HEK293 (cell line): ENCODE measurements at regions not wholly inside any gene's neighbourhood (a gene's known extent, or its start where the extent isn't known, plus 50 kb on each side); places are given as distances from the start of the nearest gene placed in this dataset.

Experiments used
- CTCF ChIA-PET: fragments of 350-600 bp; formaldehyde crosslinking; extraction: SDS; loops from one replicate; lab custom pipeline; 2021; ENCODE audit warnings: antibody characterized with exemption; lab: Yijun Ruan, JAX
- POLR2A ChIA-PET: fragments of 300-600 bp; formaldehyde crosslinking; extraction: SDS; loops from one replicate; lab custom pipeline; 2020; ENCODE audit warnings: antibody characterized with exemption, inconsistent platforms; lab: Yijun Ruan, JAX
- H3K27ac ChIP-seq: fragments of 200-500 bp; sonication (Bioruptor generic); 2 replicates; pipeline ENCODE4 v1.5.1; 2014; ENCODE audit warnings: low read depth, low read length, control low read depth, inconsistent platforms; ENCODE audit errors: extremely low read depth
- H3K36me3 ChIP-seq, 2 experiments: fragments of 200-500 bp in 1 of 2; sonication (Bioruptor generic) in 1 of 2; 1 replicate in 1 of 2; 2 replicates in 1 of 2; pipeline ENCODE4 v1.5.1; 2014 to 2017; ENCODE audit warnings: inconsistent platforms in 2 of 2, low read length in 2 of 2; ENCODE audit not compliant: control insufficient read depth in 2 of 2, insufficient read depth in 1 of 2
- H3K4me1 ChIP-seq: fragments of 200-500 bp; sonication (Bioruptor generic); 2 replicates; pipeline ENCODE4 v1.5.1; 2014; ENCODE audit warnings: mild to moderate bottlenecking, low read length, inconsistent platforms; ENCODE audit not compliant: control insufficient read depth, insufficient read depth
- H3K4me3 ChIP-seq: 2 replicates; pipeline ENCODE4 v1.5.1; 2011; ENCODE audit warnings: low read depth, mild to moderate bottlenecking, control low read depth, low read length, moderate library complexity
- H3K9me3 ChIP-seq: fragments of 200-500 bp; sonication (Bioruptor generic); 2 replicates; pipeline ENCODE4 v1.5.1; 2014; ENCODE audit warnings: low read depth, low read length, inconsistent platforms; ENCODE audit not compliant: control insufficient read depth, insufficient read depth
- ATF2 ChIP-seq: fragments of 450-650 bp; formaldehyde crosslinking; IDR thresholded peaks from 2 replicates; pipeline ENCODE4 v1.5.1; 2016; ENCODE audit warnings: missing biosample characterization, missing genetic modification characterization, low read depth
- BCL11A ChIP-seq: fragments of 450-650 bp; formaldehyde crosslinking; IDR thresholded peaks from 2 replicates; pipeline ENCODE4 v1.5.1; 2016; ENCODE audit warnings: low read depth, missing biosample characterization, missing genetic modification characterization
- EGR2 ChIP-seq: fragments of 450-650 bp; formaldehyde crosslinking; IDR thresholded peaks from 2 replicates; pipeline ENCODE4 v1.5.1; 2016; ENCODE audit warnings: low read depth, missing biosample characterization, missing genetic modification characterization
- PBX3 ChIP-seq: sonication (generic); formaldehyde crosslinking; IDR thresholded peaks from 2 replicates; pipeline ENCODE4 v1.8.1; 2022; ENCODE audit warnings: mild to moderate bottlenecking, moderate library complexity, missing genetic modification reagents
- PRDM2 ChIP-seq: fragments of 450-650 bp; formaldehyde crosslinking; IDR thresholded peaks from 2 replicates; pipeline ENCODE4 v1.5.1; 2016; ENCODE audit warnings: missing biosample characterization, missing genetic modification characterization, borderline replicate concordance
- SP7 ChIP-seq: fragments of 450-650 bp; formaldehyde crosslinking; IDR thresholded peaks from 2 replicates; pipeline ENCODE4 v1.5.1; 2016; ENCODE audit warnings: missing biosample characterization, missing genetic modification characterization
- ZBTB10 ChIP-seq: fragments of 450-650 bp; formaldehyde crosslinking; IDR thresholded peaks from 2 replicates; pipeline ENCODE4 v1.5.1; 2016; ENCODE audit warnings: missing biosample characterization, missing genetic modification characterization
- ZBTB26 ChIP-seq: fragments of 450-650 bp; formaldehyde crosslinking; optimal IDR thresholded peaks from 2 replicates; pipeline ENCODE3; 2016; ENCODE audit warnings: missing biosample characterization, mild to moderate bottlenecking, missing genetic modification characterization
- ZBTB8A ChIP-seq: fragments of 450-650 bp; formaldehyde crosslinking; IDR thresholded peaks from 2 replicates; pipeline ENCODE4 v1.5.1; 2016; ENCODE audit warnings: missing biosample characterization, missing genetic modification characterization
- ZFP69B ChIP-seq: fragments of 450-650 bp; formaldehyde crosslinking; IDR thresholded peaks from 2 replicates; pipeline ENCODE4 v1.5.1; 2016; ENCODE audit warnings: missing biosample characterization, missing genetic modification characterization
- ZNF10 ChIP-seq: fragments of 450-650 bp; formaldehyde crosslinking; IDR thresholded peaks from 2 replicates; pipeline ENCODE4 v1.5.1; 2017; ENCODE audit warnings: missing biosample characterization, missing genetic modification characterization
- ZNF211 ChIP-seq: fragments of 450-650 bp; formaldehyde crosslinking; IDR thresholded peaks from 2 replicates; pipeline ENCODE4 v1.5.1; 2016; ENCODE audit warnings: low read depth, missing biosample characterization, missing genetic modification characterization
- ZNF404 ChIP-seq: fragments of 450-650 bp; formaldehyde crosslinking; IDR thresholded peaks from 2 replicates; pipeline ENCODE4 v1.5.1; 2017; ENCODE audit warnings: missing biosample characterization, missing genetic modification characterization
- ZNF660 ChIP-seq: fragments of 450-650 bp; IDR thresholded peaks from 2 replicates; pipeline ENCODE4 v1.5.1; 2018; ENCODE audit warnings: missing biosample characterization, mild to moderate bottlenecking, missing genetic modification characterization
- ZNF670 ChIP-seq: fragments of 450-650 bp; formaldehyde crosslinking; IDR thresholded peaks from 2 replicates; pipeline ENCODE4 v1.5.1; 2016; ENCODE audit warnings: missing biosample characterization, missing genetic modification characterization, low read depth
- ZNF692 ChIP-seq: fragments of 450-650 bp; formaldehyde crosslinking; IDR thresholded peaks from 2 replicates; pipeline ENCODE4 v1.5.1; 2016; ENCODE audit warnings: missing biosample characterization, missing genetic modification characterization
- ZNF785 ChIP-seq: fragments of 450-650 bp; formaldehyde crosslinking; IDR thresholded peaks from 2 replicates; pipeline ENCODE4 v1.5.1; 2016; ENCODE audit warnings: missing biosample characterization, missing genetic modification characterization
- ZNF830 ChIP-seq: fragments of 450-650 bp; IDR thresholded peaks from 2 replicates; pipeline ENCODE4 v1.5.0; 2018; ENCODE audit warnings: missing biosample characterization, missing genetic modification characterization, low read depth, mild to moderate bottlenecking, moderate library complexity
- ZSCAN4 ChIP-seq: fragments of 450-650 bp; formaldehyde crosslinking; IDR thresholded peaks from 2 replicates; pipeline ENCODE4 v1.5.1; 2017; ENCODE audit warnings: missing biosample characterization, missing genetic modification characterization

- no peak overlapping the region for H3K4me3 ChIP-seq
- TF ChIP-seq ATF2 (tag by site-specific recombination) (0 out of 2 replicates have a peak, but pooled peaks have one; percentile 26), ZNF692 (no peak)
- no peak overlapping the region for H3K27ac ChIP-seq
- no peaks in the 10 kb centered on the region for H3K4me1 ChIP-seq
- no peaks in the 10 kb centered on the region for H3K36me3 ChIP-seq
- CTCF ChIA-PET, result no interaction called here
- POLR2A ChIA-PET, result no interaction called here
- H3K9me3 ChIP-seq, result no peaks in the 10 kb centered on the region
Observed at GRCh38 chr4:186424745-186425144, 130.6 kb downstream of the MTNR1A start.

GRCh38 chr4:186422296-186422695 lies 133.1 kb downstream of the MTNR1A start:
- Histone ChIP-seq H3K4me3 (no peak overlapping the region), H3K27ac (no peak overlapping the region), H3K36me3 (no peaks in the 10 kb centered on the region), H3K9me3 (no peaks in the 10 kb centered on the region), H3K4me1 (no peaks in the 10 kb centered on the region)
- POLR2A ChIA-PET, result no interaction called here
- CTCF ChIA-PET, result interaction anchor here (0.6 to 0.7 kb wide), 2 partner anchors 11 to 123 kb away, joined by 3 read pairs; no protein-coding TSS in a partner anchor
- TF ChIP-seq SP7 (tag by site-specific recombination) (no peak), ZNF10 (tag by site-specific recombination) (no peak), ZSCAN4 (tag by site-specific recombination) (no peak), ZBTB10 (no peak), PBX3 (CRISPR knock-in tag) (no peak), ZBTB8A (tag by site-specific recombination) (no peak), ZNF211 (no peak), ZFP69B (no peak), ZBTB26 (tag by site-specific recombination) (no peak), BCL11A (no peak), ZNF670 (tag by site-specific recombination) (no peak), ZNF785 (tag by site-specific recombination) (no peak), ZNF660 (tag by site-specific recombination) (no peak), ZNF404 (tag by site-specific recombination) (no peak), ZNF830 (tag by site-specific recombination) (no peak), PRDM2 (tag by site-specific recombination) (no peak), EGR2 (tag by site-specific recombination) (no peak)
